SK-N-SH treated with all-trans-retinoic acid at 6 μM for 48 hours (cell line): ENCODE measurements at regions not wholly inside any gene's neighbourhood (a gene's known extent, or its start where the extent isn't known, plus 50 kb on each side); places are given as distances from the start of the nearest gene placed in this dataset.

Source experiments
- ATAC-seq: fragments of 200-7000 bp; cut with Tn5 transposase; 3 replicates; pipeline ENCODE4 v1.9.1; 2020; ENCODE audit warnings: mild to moderate bottlenecking, moderate library complexity
- ARNTL ChIP-seq: fragments of 450-650 bp; formaldehyde crosslinking; IDR thresholded peaks from 2 replicates; pipeline ENCODE4 v1.5.0; 2020; ENCODE audit warnings: low read depth, mild to moderate bottlenecking, moderate library complexity, borderline replicate concordance
- BACH2 ChIP-seq: fragments of 250-450 bp; sonication (Bioruptor Pico); IDR thresholded peaks from 2 replicates; pipeline ENCODE4 v1.9.0; 2021; ENCODE audit warnings: mild to moderate bottlenecking, borderline replicate concordance
- CREB5 ChIP-seq: fragments of 250-450 bp; sonication (Bioruptor Pico); IDR thresholded peaks from 2 replicates; pipeline ENCODE4 v1.5.1; 2020; ENCODE audit warnings: low read depth, mild to moderate bottlenecking, moderate library complexity
- CSRNP3 ChIP-seq: fragments of 250-450 bp; sonication (Bioruptor Pico); IDR thresholded peaks from 2 replicates; pipeline ENCODE4 v1.5.1; 2021; ENCODE audit warnings: mild to moderate bottlenecking, moderate library complexity
- ESRRG ChIP-seq: fragments of 250-450 bp; sonication (Bioruptor Pico); IDR thresholded peaks from 2 replicates; pipeline ENCODE4 v1.6.1; 2021; ENCODE audit warnings: mild to moderate bottlenecking
- GLIS3 ChIP-seq: fragments of 250-450 bp; sonication (Bioruptor Pico); IDR thresholded peaks from 2 replicates; pipeline ENCODE4 v1.5.0; 2020; ENCODE audit warnings: mild to moderate bottlenecking, moderate library complexity
- POU6F1 ChIP-seq: fragments of 250-450 bp; sonication (Bioruptor Pico); IDR thresholded peaks from 2 replicates; pipeline ENCODE4 v1.8.0; 2021; ENCODE audit warnings: low read depth, mild to moderate bottlenecking, moderate library complexity, borderline replicate concordance
- PPARA ChIP-seq: fragments of 250-450 bp; sonication (Bioruptor Pico); IDR thresholded peaks from 2 replicates; pipeline ENCODE4 v1.5.0; 2020; ENCODE audit warnings: mild to moderate bottlenecking, borderline replicate concordance
- RARB ChIP-seq: fragments of 250-450 bp; sonication (Bioruptor Pico); IDR thresholded peaks from 2 replicates; pipeline ENCODE4 v1.8.0; 2021; ENCODE audit warnings: mild to moderate bottlenecking, moderate library complexity
- SNAI2 ChIP-seq: fragments of 250-450 bp; sonication (Bioruptor Pico); IDR thresholded peaks from 2 replicates; pipeline ENCODE4 v1.5.0; 2020; ENCODE audit warnings: mild to moderate bottlenecking, moderate library complexity
- TCF4 ChIP-seq: fragments of 250-450 bp; sonication (Bioruptor Pico); IDR thresholded peaks from 2 replicates; pipeline ENCODE4 v1.8.0; 2021; ENCODE audit warnings: mild to moderate bottlenecking, moderate library complexity, borderline replicate concordance
- TOX ChIP-seq: fragments of 250-450 bp; sonication (Bioruptor Pico); IDR thresholded peaks from 2 replicates; pipeline ENCODE4 v1.8.0; 2021; ENCODE audit warnings: mild to moderate bottlenecking, moderate library complexity, borderline replicate concordance
- TSHZ2 ChIP-seq: fragments of 250-450 bp; sonication (Bioruptor Pico); IDR thresholded peaks from 2 replicates; pipeline ENCODE4 v1.5.0; 2020; ENCODE audit warnings: mild to moderate bottlenecking, moderate library complexity
- ZFP30 ChIP-seq: fragments of 450-650 bp; formaldehyde crosslinking; IDR thresholded peaks from 2 replicates; pipeline ENCODE4 v1.5.0; 2022; ENCODE audit warnings: mild to moderate bottlenecking, moderate library complexity
- ZNF565 ChIP-seq: fragments of 450-650 bp; formaldehyde crosslinking; conservative IDR thresholded peaks from 2 replicates; pipeline ENCODE4 v1.5.0; 2020; ENCODE audit warnings: low read depth, mild to moderate bottlenecking, moderate library complexity
- ZNF70 ChIP-seq: fragments of 450-650 bp; formaldehyde crosslinking; IDR thresholded peaks from 2 replicates; pipeline ENCODE4 v1.5.0; 2020; ENCODE audit warnings: mild to moderate bottlenecking, moderate library complexity
- ZNF8 ChIP-seq: fragments of 450-650 bp; formaldehyde crosslinking; IDR thresholded peaks from 2 replicates; pipeline ENCODE4 v1.5.0; 2020; ENCODE audit warnings: mild to moderate bottlenecking, moderate library complexity

GRCh38 chr20:16106191-16106849 is 466.9 kb downstream of the KIF16B start:
- ATAC-seq, result no peak
- TF ChIP-seq ZNF8 (CRISPR knock-in tag) (no peak), TCF4 (no peak), BACH2 (CRISPR knock-in tag) (no peak), POU6F1 (CRISPR knock-in tag) (no peak), RARB (CRISPR knock-in tag) (no peak), PPARA (CRISPR knock-in tag) (no peak), GLIS3 (CRISPR knock-in tag) (no peak), ESRRG (CRISPR knock-in tag) (no peak), ARNTL (CRISPR knock-in tag) (no peak), ZNF70 (CRISPR knock-in tag) (no peak), TSHZ2 (CRISPR knock-in tag) (no peak), ZFP30 (no peak), CREB5 (CRISPR knock-in tag) (no peak), ZNF565 (no peak), SNAI2 (CRISPR knock-in tag) (no peak), TOX (CRISPR knock-in tag) (no peak), CSRNP3 (CRISPR knock-in tag) (no peak)

- TF ChIP-seq POU6F1 (CRISPR knock-in tag) (no peak), TSHZ2 (CRISPR knock-in tag) (0 out of 2 replicates have a peak, but pooled peaks have one; percentile 33), TCF4 (0 out of 2 replicates have a peak, but pooled peaks have one; percentile 20)
- TF ChIP-seq, all 23 proteins: peak for 2
- ATAC-seq, result no peak
These were observed 468.5 kb downstream of the KIF16B start for GRCh38 chr20:16104783-16105182.
